ENCODE measurements at regions not wholly inside any gene's neighbourhood (a gene's known extent, or its start where the extent isn't known, plus 50 kb on each side); places are given as distances from the start of the nearest gene placed in this dataset.
"Not testable (repeated sequence)": the region's sequence is repeated elsewhere in the genome, so short reads cannot be mapped to it uniquely, and the experiment has no call there.

DNA sequence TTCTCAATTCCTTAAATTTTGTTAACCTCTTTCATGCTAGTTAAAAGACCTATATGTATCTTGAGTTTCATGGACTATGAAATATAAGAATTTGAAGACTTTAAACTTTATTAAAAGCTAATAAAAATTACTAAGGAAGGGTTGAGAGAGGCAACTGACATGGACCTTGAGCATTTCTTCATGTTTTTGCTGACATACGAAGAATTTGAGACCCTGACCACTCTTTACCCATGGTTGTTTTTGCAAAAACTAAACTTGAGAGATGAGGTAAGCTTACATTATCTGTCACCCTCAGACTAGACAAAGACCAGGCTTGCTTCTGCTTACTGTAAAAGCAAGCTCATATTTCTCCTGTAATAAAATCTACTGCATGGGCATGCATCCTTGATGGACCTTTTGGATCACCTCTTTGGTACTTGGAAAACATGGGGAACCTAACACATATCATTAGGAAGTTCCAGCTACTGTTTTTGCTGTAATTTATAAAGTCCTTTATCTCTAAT, 338.2 kb upstream of the PABPC4L start:
- Mint-ChIP-seq H3K9me3 (no peaks in the 10 kb centered on the region), H3K36me3 (ENCODE audit: low read depth) (no peaks in the 10 kb centered on the region), H3K27me3 (ENCODE audit: low read depth) (no peaks in the 10 kb centered on the region), H3K4me3 (no peak overlapping the region), H3K27ac (no peak overlapping the region), H3K4me1 (ENCODE audit: low read depth) (no peaks in the 10 kb centered on the region)
- DNase-seq (ENCODE audit: low spot score), result no peak

DNA sequence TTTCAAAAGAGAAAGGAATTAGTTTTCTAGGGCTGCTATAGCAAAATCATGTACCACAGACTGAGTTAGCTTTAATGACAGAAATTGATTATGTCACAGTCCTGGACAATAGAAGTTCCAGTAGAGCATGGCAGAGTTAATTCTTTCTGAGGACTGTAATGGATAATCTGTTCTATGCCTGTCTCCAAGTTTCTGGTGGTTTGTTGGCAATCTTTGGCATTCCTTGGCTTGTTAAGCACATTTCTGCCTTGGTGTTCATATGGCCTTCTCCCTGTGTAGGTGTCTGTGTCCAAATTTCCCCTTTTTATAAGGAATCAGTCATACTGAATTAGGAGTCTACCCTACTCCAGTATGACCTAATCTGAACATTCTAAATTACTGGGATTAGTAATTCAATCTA, 336.1 kb upstream of the PABPC4L start:
- Mint-ChIP-seq H3K4me1 (ENCODE audit: low read depth) (no peaks in the 10 kb centered on the region), H3K36me3 (ENCODE audit: low read depth) (no peaks in the 10 kb centered on the region), H3K4me3 (no peak overlapping the region), H3K9me3 (no peaks in the 10 kb centered on the region), H3K27ac (no peak overlapping the region), H3K27me3 (ENCODE audit: low read depth) (no peaks in the 10 kb centered on the region)
- DNase-seq (ENCODE audit: low spot score), result no peak

DNA sequence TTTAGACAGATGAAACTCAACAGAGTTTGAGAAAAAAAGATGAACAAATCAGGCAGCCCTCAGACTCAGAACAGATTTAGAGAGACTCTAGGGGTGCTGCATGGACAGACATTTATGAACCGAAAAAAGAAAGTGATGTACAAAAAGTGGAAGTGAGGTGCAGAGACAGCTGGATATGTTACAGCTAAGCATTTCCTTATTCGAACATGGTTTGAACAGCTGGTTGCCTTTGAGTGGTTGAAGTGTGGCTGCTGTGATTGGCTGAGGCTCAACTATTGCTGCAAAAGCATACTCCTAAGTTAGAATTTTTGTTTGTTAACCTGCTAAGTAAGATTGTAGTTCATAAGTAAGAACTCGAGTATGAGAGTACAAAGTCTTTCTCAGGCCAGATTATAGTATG, 331.5 kb upstream of the PABPC4L start:
- no peak overlapping the region for H3K4me3 Mint-ChIP-seq
- H3K9me3 Mint-ChIP-seq, result no peaks in the 10 kb centered on the region
- no peak overlapping the region for H3K27ac Mint-ChIP-seq
- DNase-seq (ENCODE audit: low spot score), result no peak
- H3K36me3 Mint-ChIP-seq (ENCODE audit: low read depth), result no peaks in the 10 kb centered on the region
- no peaks in the 10 kb centered on the region for H3K4me1 Mint-ChIP-seq (ENCODE audit: low read depth)
- H3K27me3 Mint-ChIP-seq (ENCODE audit: low read depth), result no peaks in the 10 kb centered on the region

DNA sequence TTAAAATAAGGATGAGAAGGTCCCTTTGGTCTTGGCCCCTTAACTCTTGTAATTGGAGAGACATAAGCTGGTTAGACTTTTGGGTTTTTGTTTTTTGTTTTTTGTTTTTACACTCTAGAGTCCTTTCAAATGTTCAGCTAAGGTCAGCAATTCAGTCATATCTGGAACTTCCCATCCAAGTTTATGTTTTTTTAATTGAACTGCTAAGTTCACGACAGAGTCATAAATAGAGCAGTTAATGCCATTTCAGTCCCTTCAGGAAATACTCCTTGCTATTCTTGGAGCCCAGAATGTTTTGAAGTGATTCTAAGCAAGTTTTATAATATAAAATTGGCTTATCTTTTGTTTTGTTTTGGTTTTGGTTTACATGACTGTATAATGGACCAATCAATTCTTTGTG, 329.4 kb upstream of the PABPC4L start:
- Mint-ChIP-seq H3K27me3 (ENCODE audit: low read depth) (no peaks in the 10 kb centered on the region), H3K9me3 (no peaks in the 10 kb centered on the region), H3K36me3 (ENCODE audit: low read depth) (no peaks in the 10 kb centered on the region), H3K27ac (no peak overlapping the region), H3K4me1 (ENCODE audit: low read depth) (no peaks in the 10 kb centered on the region), H3K4me3 (no peak overlapping the region)
- no peak for DNase-seq (ENCODE audit: low spot score)

DNA sequence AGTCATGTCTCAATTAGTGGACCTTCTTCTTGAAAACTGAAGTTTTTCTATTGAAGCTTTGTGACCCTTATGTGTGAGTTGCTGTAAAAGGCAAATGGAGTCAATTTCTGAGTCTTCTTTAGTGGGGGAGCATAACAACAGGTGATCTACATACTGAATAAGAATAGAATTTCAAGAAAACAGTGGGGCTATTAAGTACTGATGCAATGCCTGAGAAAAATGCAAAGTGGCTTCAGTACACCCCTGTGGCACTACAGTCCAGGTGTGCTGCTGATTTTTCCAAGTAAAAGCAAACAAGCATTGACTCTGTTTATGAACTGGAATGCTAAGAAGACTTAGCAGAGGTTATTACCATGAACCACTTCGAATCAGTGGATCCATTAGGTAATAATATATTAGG, 328.0 kb upstream of the PABPC4L start:
- Mint-ChIP-seq H3K36me3 (ENCODE audit: low read depth) (no peaks in the 10 kb centered on the region), H3K9me3 (no peaks in the 10 kb centered on the region), H3K27ac (no peak overlapping the region), H3K4me1 (ENCODE audit: low read depth) (no peaks in the 10 kb centered on the region), H3K4me3 (no peak overlapping the region), H3K27me3 (ENCODE audit: low read depth) (no peaks in the 10 kb centered on the region)
- DNase-seq (ENCODE audit: low spot score), result no peak

DNA sequence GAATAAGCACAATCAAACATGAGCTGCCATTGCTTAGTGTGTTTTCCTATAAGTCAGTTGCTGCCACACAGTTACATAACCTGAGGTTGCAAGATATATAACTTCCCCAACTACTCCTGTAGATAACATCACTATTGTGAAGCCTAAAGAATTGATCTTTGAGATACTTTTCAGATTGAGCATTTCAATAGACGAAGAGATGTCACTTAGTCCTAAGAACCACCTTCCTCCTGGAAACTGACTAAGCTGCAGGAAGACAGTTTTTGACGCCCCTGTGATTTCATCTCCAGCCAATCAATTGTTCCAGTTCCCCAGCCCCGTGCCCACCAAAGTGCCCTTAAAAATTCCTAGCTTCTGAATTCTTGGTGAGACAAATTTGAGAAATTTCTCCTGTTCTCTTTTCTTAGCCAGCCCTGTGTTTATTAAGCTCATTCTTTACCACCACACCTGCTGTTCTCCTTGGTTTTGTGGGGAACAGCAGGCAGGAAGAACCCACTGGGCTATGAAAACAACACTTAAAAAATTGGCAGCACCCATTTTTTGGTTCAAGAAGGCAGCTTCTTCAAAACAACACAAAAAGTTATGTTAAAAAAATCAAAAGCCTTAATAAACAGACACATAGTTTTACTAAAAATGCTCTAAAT, 317.1 kb upstream of the PABPC4L start:
- no peak overlapping the region for H3K27ac Mint-ChIP-seq
- no peaks in the 10 kb centered on the region for H3K4me1 Mint-ChIP-seq (ENCODE audit: low read depth)
- DNase-seq (ENCODE audit: low spot score), result no peak
- no peaks in the 10 kb centered on the region for H3K27me3 Mint-ChIP-seq (ENCODE audit: low read depth)
- no peaks in the 10 kb centered on the region for H3K36me3 Mint-ChIP-seq (ENCODE audit: low read depth)
- H3K9me3 Mint-ChIP-seq, result no peaks in the 10 kb centered on the region
- no peak overlapping the region for H3K4me3 Mint-ChIP-seq

DNA sequence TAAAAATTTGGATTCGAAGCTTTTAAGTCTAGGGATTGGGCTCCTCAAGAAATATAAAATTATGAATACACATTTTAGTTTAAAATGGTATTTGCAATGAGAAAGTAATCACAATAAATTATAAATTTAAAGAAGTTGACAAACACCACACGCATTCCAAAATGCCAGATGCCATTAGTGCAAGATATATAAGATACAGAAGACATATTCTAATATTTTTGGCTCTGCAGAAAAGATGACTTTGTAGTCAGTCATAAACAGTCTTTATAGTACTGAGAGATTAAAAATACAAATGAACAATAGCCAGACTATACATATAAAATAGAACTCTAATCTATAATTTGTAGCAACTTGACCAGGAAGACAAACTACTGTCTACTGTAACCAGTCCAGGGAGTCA, 309.0 kb upstream of the PABPC4L start:
- Mint-ChIP-seq H3K27me3 (ENCODE audit: low read depth) (no peaks in the 10 kb centered on the region), H3K36me3 (ENCODE audit: low read depth) (no peaks in the 10 kb centered on the region), H3K27ac (no peak overlapping the region), H3K9me3 (peaks cover 6% of the 10 kb centered on the region), H3K4me1 (ENCODE audit: low read depth) (no peaks in the 10 kb centered on the region), H3K4me3 (no peak overlapping the region)
- DNase-seq (ENCODE audit: low spot score), result no peak

DNA sequence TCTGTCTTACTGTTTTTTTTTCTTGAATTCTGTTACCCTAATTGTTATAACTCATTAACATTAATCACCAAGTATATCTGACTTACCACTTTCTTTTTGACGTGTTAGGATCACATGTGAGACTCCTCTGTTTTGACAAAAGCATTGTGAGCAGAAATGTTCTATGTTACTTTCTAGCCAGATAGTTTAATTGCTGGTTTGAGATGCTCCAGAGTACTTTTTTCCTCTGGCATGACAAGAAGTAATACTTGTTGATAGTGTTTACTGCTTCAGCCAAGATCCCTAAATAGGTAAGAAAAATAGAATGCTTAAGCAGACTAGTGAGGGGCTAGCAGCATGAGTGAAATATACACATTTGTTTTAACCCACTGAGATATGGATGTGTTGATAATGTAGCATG, 303.9 kb upstream of the PABPC4L start:
- Mint-ChIP-seq H3K27me3 (ENCODE audit: low read depth) (no peaks in the 10 kb centered on the region), H3K4me1 (ENCODE audit: low read depth) (no peaks in the 10 kb centered on the region), H3K9me3 (no peaks in the 10 kb centered on the region), H3K4me3 (no peak overlapping the region), H3K27ac (no peak overlapping the region), H3K36me3 (ENCODE audit: low read depth) (no peaks in the 10 kb centered on the region)
- DNase-seq (ENCODE audit: low spot score), result no peak

DNA sequence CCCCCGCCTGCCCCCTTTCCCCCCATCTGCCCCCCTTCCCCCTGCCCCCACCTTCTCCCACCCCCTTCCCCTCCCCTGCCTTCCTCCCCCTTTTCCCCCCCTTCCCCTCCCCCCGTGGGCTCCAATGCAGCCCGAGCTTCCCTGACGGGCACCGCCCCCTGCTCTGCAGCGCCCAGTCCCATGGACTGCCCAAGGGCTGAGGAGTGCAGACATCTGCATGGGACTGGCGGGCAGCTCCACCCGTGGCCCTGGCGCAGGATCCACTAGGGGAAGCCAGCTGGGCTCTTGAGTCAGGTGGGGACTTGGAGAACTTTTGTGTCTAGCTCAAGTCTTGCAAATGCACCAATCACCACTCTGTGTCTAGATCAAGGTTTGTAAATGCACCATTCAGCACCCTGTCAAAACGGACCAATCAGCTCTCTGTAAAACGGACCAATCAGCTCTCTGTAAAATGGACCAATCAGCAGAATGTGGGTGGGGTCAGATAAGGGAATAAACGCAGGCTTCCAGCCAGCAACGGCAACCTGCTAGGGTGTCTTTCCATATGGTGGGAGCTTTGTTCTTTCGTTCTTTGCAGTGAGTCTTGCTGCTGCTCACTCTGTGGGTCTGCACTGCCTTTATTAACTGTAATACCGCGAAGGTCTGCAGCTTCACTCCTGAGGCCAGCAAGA, 300.5 kb upstream of the PABPC4L start:
- DNase-seq (ENCODE audit: low spot score), result no peak
- Mint-ChIP-seq H3K4me3 (no peak overlapping the region), H3K27ac (no peak overlapping the region), H3K4me1 (ENCODE audit: low read depth) (no peaks in the 10 kb centered on the region), H3K27me3 (ENCODE audit: low read depth) (no peaks in the 10 kb centered on the region), H3K36me3 (ENCODE audit: low read depth) (no peaks in the 10 kb centered on the region), H3K9me3 (peaks cover 8% of the 10 kb centered on the region)

DNA sequence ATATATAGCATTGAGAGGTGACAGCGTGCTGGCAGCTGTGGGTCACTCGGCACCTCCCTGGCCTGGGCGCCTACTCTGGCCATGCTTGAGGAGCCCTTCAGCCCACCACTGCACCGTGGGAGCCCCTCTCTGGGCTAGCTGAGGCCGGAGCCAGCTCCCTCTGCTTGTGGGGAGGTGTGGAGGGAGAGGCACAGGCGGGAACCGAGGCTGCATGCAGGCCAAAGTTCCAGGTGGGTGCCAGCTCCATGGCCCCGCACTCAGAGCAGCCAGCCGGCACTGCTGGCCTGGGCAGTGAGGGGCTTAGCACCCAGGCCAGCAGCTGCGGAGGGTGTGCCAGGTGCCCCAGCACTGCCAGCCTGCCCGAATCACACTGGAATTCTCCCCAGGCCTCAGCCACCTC, 299.9 kb upstream of the PABPC4L start:
- H3K36me3 Mint-ChIP-seq (ENCODE audit: low read depth); H3K4me1 Mint-ChIP-seq (ENCODE audit: low read depth); DNase-seq (ENCODE audit: low spot score); H3K27me3 Mint-ChIP-seq (ENCODE audit: low read depth); H3K27ac Mint-ChIP-seq; H3K9me3 Mint-ChIP-seq; H3K4me3 Mint-ChIP-seq: not testable (repeated sequence)

DNA sequence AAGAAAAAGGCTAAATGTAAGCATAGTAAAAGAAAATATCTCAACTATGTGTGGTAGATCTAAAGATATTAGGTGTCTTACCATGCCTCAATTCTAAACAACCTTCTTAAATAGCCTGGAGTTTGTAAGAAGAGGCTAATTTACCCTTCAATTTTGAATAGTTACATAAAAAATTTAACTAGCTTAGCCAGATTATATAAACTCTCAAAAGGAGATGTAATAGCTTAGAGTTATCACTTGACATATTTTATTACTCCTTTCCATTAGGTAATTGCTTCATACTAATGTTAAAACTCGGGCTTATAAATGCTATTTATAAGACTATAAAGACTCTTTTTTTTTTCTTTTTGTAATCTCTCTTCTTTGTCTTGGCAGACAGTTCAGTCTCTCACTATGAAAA, 297.5 kb upstream of the PABPC4L start:
- Mint-ChIP-seq H3K4me1 (ENCODE audit: low read depth) (no peaks in the 10 kb centered on the region), H3K4me3 (no peak overlapping the region), H3K27me3 (ENCODE audit: low read depth) (no peaks in the 10 kb centered on the region), H3K36me3 (ENCODE audit: low read depth) (no peaks in the 10 kb centered on the region), H3K27ac (no peak overlapping the region), H3K9me3 (peaks cover 16% of the 10 kb centered on the region)
- DNase-seq (ENCODE audit: low spot score), result no peak

DNA sequence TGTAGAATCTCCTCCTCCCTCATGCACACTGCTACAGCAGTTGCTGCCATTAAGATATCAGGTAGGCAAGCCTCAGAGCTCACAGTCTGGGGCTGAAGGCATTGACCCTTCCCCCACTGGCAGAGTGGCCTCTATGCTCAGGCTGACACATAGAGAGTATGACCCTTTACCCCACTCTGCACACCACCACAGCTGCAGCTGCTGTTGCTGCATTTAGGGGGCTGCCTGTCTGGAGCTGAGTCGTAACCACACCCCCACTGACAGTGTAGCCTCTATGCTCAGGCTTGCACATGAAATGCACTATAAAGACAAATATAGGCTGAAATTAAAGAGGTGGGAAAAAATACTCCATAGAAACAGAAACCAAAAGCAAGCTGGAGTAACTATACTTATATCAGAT, 289.3 kb upstream of the PABPC4L start:
- no peak overlapping the region for H3K4me3 Mint-ChIP-seq
- peaks cover 18% of the 10 kb centered on the region for H3K9me3 Mint-ChIP-seq
- no peaks in the 10 kb centered on the region for H3K27me3 Mint-ChIP-seq (ENCODE audit: low read depth)
- no peak overlapping the region for H3K27ac Mint-ChIP-seq
- no peaks in the 10 kb centered on the region for H3K4me1 Mint-ChIP-seq (ENCODE audit: low read depth)
- H3K36me3 Mint-ChIP-seq (ENCODE audit: low read depth), result no peaks in the 10 kb centered on the region
- DNase-seq (ENCODE audit: low spot score), result no peak

DNA sequence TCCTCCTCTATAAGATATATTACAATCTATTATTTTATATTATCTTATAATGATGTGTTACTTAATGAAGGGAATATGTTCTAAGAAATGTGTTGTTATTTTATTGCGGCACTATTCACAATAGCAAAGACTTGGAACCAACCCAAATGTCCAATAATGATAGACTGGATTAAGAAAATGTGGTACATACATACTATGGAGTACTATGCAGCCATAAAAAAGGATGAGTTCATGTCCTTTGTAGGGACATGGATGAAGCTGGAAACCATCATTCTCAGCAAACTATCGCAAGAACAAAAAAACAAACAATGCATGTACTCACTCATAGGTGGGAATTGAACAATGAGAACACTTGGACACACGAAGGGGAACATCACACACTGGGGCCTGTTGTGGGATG, 281.9 kb upstream of the PABPC4L start:
- DNase-seq (ENCODE audit: low spot score); H3K27ac Mint-ChIP-seq; H3K4me1 Mint-ChIP-seq (ENCODE audit: low read depth); H3K4me3 Mint-ChIP-seq; H3K36me3 Mint-ChIP-seq (ENCODE audit: low read depth); H3K27me3 Mint-ChIP-seq (ENCODE audit: low read depth): not testable (repeated sequence)
- peaks cover 25% of the 10 kb centered on the region for H3K9me3 Mint-ChIP-seq

DNA sequence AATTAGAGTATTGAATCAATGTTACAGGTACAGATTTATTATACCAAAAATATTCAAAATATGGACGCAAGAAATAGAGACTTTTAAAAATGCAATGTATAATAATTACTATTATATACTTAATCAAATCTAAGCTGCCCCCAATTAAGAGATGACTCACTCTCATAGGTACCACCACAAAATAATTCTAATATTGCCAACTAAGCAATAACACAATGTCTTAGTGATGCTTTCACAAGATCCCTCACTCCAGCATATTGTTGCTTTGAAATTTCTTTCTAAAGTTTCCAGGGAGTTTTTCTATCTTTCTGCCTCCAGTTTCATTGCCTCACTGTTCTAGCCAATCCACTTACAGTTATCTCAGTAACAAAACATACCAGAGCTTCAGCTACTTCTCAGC, 270.0 kb upstream of the PABPC4L start:
- DNase-seq (ENCODE audit: low spot score), result no peak
- no peaks in the 10 kb centered on the region for H3K27me3 Mint-ChIP-seq (ENCODE audit: low read depth)
- no peak overlapping the region for H3K27ac Mint-ChIP-seq
- H3K4me3 Mint-ChIP-seq, result no peak overlapping the region
- H3K36me3 Mint-ChIP-seq (ENCODE audit: low read depth), result no peaks in the 10 kb centered on the region
- no peaks in the 10 kb centered on the region for H3K4me1 Mint-ChIP-seq (ENCODE audit: low read depth)
- H3K9me3 Mint-ChIP-seq, result peaks cover 5% of the 10 kb centered on the region

DNA sequence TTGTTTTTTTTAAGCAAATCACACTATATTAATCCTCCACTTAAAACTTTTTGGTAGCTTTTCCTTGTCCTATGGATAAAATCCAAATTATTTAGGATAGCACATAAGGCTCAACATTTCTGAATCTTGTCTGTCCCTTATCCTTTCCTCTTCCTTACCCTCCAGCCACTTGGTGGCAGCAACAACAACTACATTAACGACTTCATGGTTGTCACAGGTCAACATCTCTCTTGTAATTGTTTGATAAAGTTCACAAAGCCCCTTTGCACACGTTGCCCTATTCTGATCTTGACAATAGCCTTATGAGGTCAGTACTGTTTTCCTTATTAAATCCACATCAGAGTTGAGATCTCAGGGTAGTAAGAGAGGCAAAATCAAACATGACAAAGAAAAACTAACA, 269.0 kb upstream of the PABPC4L start:
- Mint-ChIP-seq H3K4me3 (no peak overlapping the region), H3K4me1 (ENCODE audit: low read depth) (no peaks in the 10 kb centered on the region), H3K36me3 (ENCODE audit: low read depth) (no peaks in the 10 kb centered on the region), H3K27me3 (ENCODE audit: low read depth) (no peaks in the 10 kb centered on the region), H3K27ac (no peak overlapping the region), H3K9me3 (no peaks in the 10 kb centered on the region)
- DNase-seq (ENCODE audit: low spot score), result no peak
